Memory B cell (primary cell): ENCODE measurements at regions not wholly inside any gene's neighbourhood (a gene's known extent, or its start where the extent isn't known, plus 50 kb on each side); places are given as distances from the start of the nearest gene placed in this dataset.
A peak's percentile ranks its signal among the peaks of the same experiment; 100 is the strongest.

ENCODE experiments used
- ATAC-seq: fragments of 150-1000 bp; cut with Tn5 transposase; 2 replicates; pipeline ENCODE4 v1.10.0; 2021; ENCODE audit warnings: low read depth, mild to moderate bottlenecking, moderate library complexity
- DNase-seq, 2 donors: peaks; one replicate each; pipeline ENCODE4 v3.0.0; 2022; ENCODE audit warnings: low spot score in 2 of 2
- H3K27ac Mint-ChIP-seq: one replicate; pipeline ENCODE4 v1.8.0; 2022; ENCODE audit warnings: mild to moderate bottlenecking, moderate library complexity, mixed read lengths
- H3K27me3 Mint-ChIP-seq: one replicate; pipeline ENCODE4 v1.8.0; 2022; ENCODE audit warnings: mixed read lengths
- H3K36me3 Mint-ChIP-seq: one replicate; pipeline ENCODE4 v1.8.0; 2022; ENCODE audit warnings: mild to moderate bottlenecking, mixed read lengths
- H3K4me1 Mint-ChIP-seq: one replicate; pipeline ENCODE4 v1.8.0; 2022; ENCODE audit warnings: mixed read lengths
- H3K4me3 Mint-ChIP-seq: one replicate; pipeline ENCODE4 v1.8.0; 2022; ENCODE audit warnings: mild to moderate bottlenecking, moderate library complexity, mixed read lengths
- H3K9me3 Mint-ChIP-seq: one replicate; pipeline ENCODE4 v1.8.0; 2022; ENCODE audit warnings: mixed read lengths

- H3K4me1 Mint-ChIP-seq: peaks cover 2% of the 10 kb centered on the region
- H3K4me3 Mint-ChIP-seq: no peak overlapping the region
- H3K36me3 Mint-ChIP-seq: no peaks in the 10 kb centered on the region
- ATAC-seq (no peak), DNase-seq (no peak)
- H3K27me3 Mint-ChIP-seq: peaks cover 17% of the 10 kb centered on the region
- H3K9me3 Mint-ChIP-seq: no peaks in the 10 kb centered on the region
- no peak overlapping the region for H3K27ac Mint-ChIP-seq
These were observed 374.5 kb upstream of the HS6ST1 start for GRCh38 chr2:128692895-128693742.

GRCh38 chr2:128693743-128694029, 375.0 kb upstream of the HS6ST1 start:
- Mint-ChIP-seq H3K4me1 (peaks cover 2% of the 10 kb centered on the region), H3K36me3 (no peaks in the 10 kb centered on the region), H3K27ac (no peak overlapping the region), H3K27me3 (peaks cover 17% of the 10 kb centered on the region), H3K9me3 (no peaks in the 10 kb centered on the region), H3K4me3 (no peak overlapping the region)
- no peak for ATAC-seq
- DNase-seq: no peak

GRCh38 chr2:128695646-128696220, 377.1 kb upstream of the HS6ST1 start:
- ATAC-seq (no peak), DNase-seq (no peak)
- peaks cover 16% of the 10 kb centered on the region for H3K27me3 Mint-ChIP-seq
- no peaks in the 10 kb centered on the region for H3K36me3 Mint-ChIP-seq
- no peak overlapping the region for H3K4me3 Mint-ChIP-seq
- no peak overlapping the region for H3K27ac Mint-ChIP-seq
- H3K4me1 Mint-ChIP-seq: peaks cover 2% of the 10 kb centered on the region
- no peaks in the 10 kb centered on the region for H3K9me3 Mint-ChIP-seq

GRCh38 chr2:128696421-128696820, 377.8 kb upstream of the HS6ST1 start:
- ATAC-seq (no peak), DNase-seq (no peak)
- Mint-ChIP-seq H3K27ac (no peak overlapping the region), H3K4me3 (no peak overlapping the region), H3K4me1 (peaks cover 2% of the 10 kb centered on the region), H3K36me3 (no peaks in the 10 kb centered on the region), H3K27me3 (peaks cover 15% of the 10 kb centered on the region), H3K9me3 (no peaks in the 10 kb centered on the region)

GRCh38 chr2:128701418-128701817, 382.8 kb upstream of the HS6ST1 start:
- no peak for ATAC-seq
- DNase-seq: no peak
- Mint-ChIP-seq H3K9me3 (peaks cover 5% of the 10 kb centered on the region), H3K4me1 (no peaks in the 10 kb centered on the region), H3K4me3 (no peak overlapping the region), H3K36me3 (peaks cover 2% of the 10 kb centered on the region), H3K27me3 (peaks cover 6% of the 10 kb centered on the region), H3K27ac (no peak overlapping the region)

GRCh38 chr2:128702616-128703015, 383.9 kb upstream of the HS6ST1 start:
- Mint-ChIP-seq H3K4me3 (no peak overlapping the region), H3K27ac (no peak overlapping the region), H3K36me3 (peaks cover 2% of the 10 kb centered on the region), H3K9me3 (peaks cover 5% of the 10 kb centered on the region), H3K27me3 (peaks cover 6% of the 10 kb centered on the region), H3K4me1 (no peaks in the 10 kb centered on the region)
- no peak for ATAC-seq
- no peak for DNase-seq

GRCh38 chr2:128708106-128708816, 389.6 kb upstream of the HS6ST1 start:
- DNase-seq (no peak), ATAC-seq (no peak)
- H3K4me1 Mint-ChIP-seq: peaks cover 2% of the 10 kb centered on the region
- peaks cover 6% of the 10 kb centered on the region for H3K36me3 Mint-ChIP-seq
- H3K27me3 Mint-ChIP-seq: peaks cover 7% of the 10 kb centered on the region
- no peak overlapping the region for H3K4me3 Mint-ChIP-seq
- H3K9me3 Mint-ChIP-seq: peaks cover 14% of the 10 kb centered on the region
- H3K27ac Mint-ChIP-seq: no peak overlapping the region

GRCh38 chr2:128710242-128710641, 391.6 kb upstream of the HS6ST1 start:
- H3K27ac Mint-ChIP-seq: no peak overlapping the region
- DNase-seq (no peak), ATAC-seq (no peak)
- peaks cover 3% of the 10 kb centered on the region for H3K36me3 Mint-ChIP-seq
- peaks cover 10% of the 10 kb centered on the region for H3K9me3 Mint-ChIP-seq
- H3K4me1 Mint-ChIP-seq: peaks cover 2% of the 10 kb centered on the region
- no peak overlapping the region for H3K4me3 Mint-ChIP-seq
- peaks cover 12% of the 10 kb centered on the region for H3K27me3 Mint-ChIP-seq

GRCh38 chr2:128710729-128711128, 392.1 kb upstream of the HS6ST1 start:
- H3K27ac Mint-ChIP-seq: no peak overlapping the region
- peaks cover 10% of the 10 kb centered on the region for H3K9me3 Mint-ChIP-seq
- peaks cover 16% of the 10 kb centered on the region for H3K27me3 Mint-ChIP-seq
- no peak for DNase-seq
- H3K4me1 Mint-ChIP-seq: peaks cover 2% of the 10 kb centered on the region
- peaks cover 3% of the 10 kb centered on the region for H3K36me3 Mint-ChIP-seq
- peak; percentile 62 for ATAC-seq
- H3K4me3 Mint-ChIP-seq: no peak overlapping the region

GRCh38 chr2:128714285-128714684, 395.6 kb upstream of the HS6ST1 start:
- DNase-seq (no peak), ATAC-seq (no peak)
- H3K4me1 Mint-ChIP-seq: peaks cover 2% of the 10 kb centered on the region
- H3K9me3 Mint-ChIP-seq: peaks cover 2% of the 10 kb centered on the region
- H3K36me3 Mint-ChIP-seq: peaks cover 1% of the 10 kb centered on the region
- H3K4me3 Mint-ChIP-seq: no peak overlapping the region
- no peak overlapping the region for H3K27ac Mint-ChIP-seq
- H3K27me3 Mint-ChIP-seq: peaks cover 16% of the 10 kb centered on the region

- Mint-ChIP-seq H3K27me3 (peaks cover 16% of the 10 kb centered on the region), H3K27ac (no peak overlapping the region), H3K4me1 (peaks cover 2% of the 10 kb centered on the region), H3K9me3 (no peaks in the 10 kb centered on the region), H3K36me3 (no peaks in the 10 kb centered on the region), H3K4me3 (no peak overlapping the region)
- ATAC-seq: no peak
- no peak for DNase-seq
These were observed 396.2 kb upstream of the HS6ST1 start for GRCh38 chr2:128714851-128715312.

GRCh38 chr2:128715360-128715759, 396.7 kb upstream of the HS6ST1 start:
- Mint-ChIP-seq H3K36me3 (no peaks in the 10 kb centered on the region), H3K27me3 (peaks cover 14% of the 10 kb centered on the region), H3K4me3 (no peak overlapping the region), H3K4me1 (no peaks in the 10 kb centered on the region), H3K9me3 (peaks cover 1% of the 10 kb centered on the region), H3K27ac (no peak overlapping the region)
- no peak for ATAC-seq
- DNase-seq: no peak

- H3K9me3 Mint-ChIP-seq: peaks cover 2% of the 10 kb centered on the region
- H3K4me1 Mint-ChIP-seq: no peaks in the 10 kb centered on the region
- peaks cover 14% of the 10 kb centered on the region for H3K27me3 Mint-ChIP-seq
- ATAC-seq (no peak), DNase-seq (no peak)
- H3K36me3 Mint-ChIP-seq: no peaks in the 10 kb centered on the region
- no peak overlapping the region for H3K4me3 Mint-ChIP-seq
- H3K27ac Mint-ChIP-seq: no peak overlapping the region
These were observed 397.6 kb upstream of the HS6ST1 start for GRCh38 chr2:128716299-128716721.
